ENCODE measurements at regions not wholly inside any gene's neighbourhood (a gene's known extent, or its start where the extent isn't known, plus 50 kb on each side); places are given as distances from the start of the nearest gene placed in this dataset.

DNA sequence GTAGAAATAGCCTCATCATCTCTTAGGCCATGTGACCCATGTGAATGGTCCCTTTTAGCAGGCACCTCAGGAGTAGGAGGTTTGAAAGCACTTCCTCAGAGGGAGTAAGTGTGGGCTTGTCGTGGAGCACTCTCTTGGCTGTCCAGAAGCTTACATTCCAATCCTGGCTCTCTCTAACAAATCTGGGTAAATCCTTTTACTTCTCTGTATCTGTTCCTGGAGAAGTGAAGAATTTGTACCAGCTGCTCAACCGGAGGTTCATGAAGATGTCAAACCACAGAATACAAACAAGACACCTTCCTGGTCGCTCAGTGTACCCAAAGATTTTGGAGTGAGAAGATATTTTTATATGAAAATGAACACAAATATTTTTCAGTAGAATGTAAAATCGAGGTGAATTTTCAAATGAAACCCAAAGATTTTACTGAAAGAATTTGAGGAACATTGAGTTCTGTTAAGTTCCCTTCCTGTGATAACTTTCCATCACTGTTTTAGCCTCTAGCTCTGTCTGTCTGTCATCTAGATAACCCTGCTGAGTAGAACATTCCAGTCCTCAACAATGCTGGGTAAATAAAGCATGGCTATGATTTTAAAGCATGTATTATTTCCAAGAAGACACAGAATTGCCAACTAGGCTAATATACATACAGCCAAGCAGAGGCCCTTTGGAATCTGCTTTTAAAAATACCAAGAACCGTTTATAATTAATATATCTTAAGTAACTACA is 263.9 kb upstream of the RGS6 start:
- no peak overlapping the region for H3K27ac ChIP-seq (ENCODE audit: insufficient read depth, low read depth, low read length)
- CTCF ChIA-PET, result interaction anchor here (1.7 to 2.0 kb wide), 2 partner anchors 9 to 52 kb away, joined by 5 to 7 read pairs; no protein-coding TSS in a partner anchor
- dilution Hi-C loops (cut with MboI; ENCODE audit: extremely low pct_ligation_motif_present, low sequenced_read_pairs), result no loop called here
- BruUV-seq (replicated peaks), result no TSS peak
- no peaks in the 10 kb centered on the region for H3K27me3 ChIP-seq (ENCODE audit: control insufficient read depth in 2 of 2, insufficient read depth in 2 of 2, low read length in 2 of 2)
- H3K36me3 ChIP-seq (ENCODE audit: control insufficient read depth in 2 of 2, extremely low read depth in 1 of 2, insufficient read depth in 2 of 2, low read length in 2 of 2), result peaks cover 0 to 3% of the 10 kb centered on the region in 2 experiments
- H3K79me2 ChIP-seq (ENCODE audit: control insufficient read depth, insufficient read depth, low read length), result no peaks in the 10 kb centered on the region
- POLR2A ChIA-PET, result no interaction called here
- H3K9me3 ChIP-seq (replicated peaks; ENCODE audit: control insufficient read depth, insufficient read depth, low read length), result no peaks in the 10 kb centered on the region
- no peak overlapping the region for H2AFZ ChIP-seq (ENCODE audit: low read depth, low read length)
- peaks cover 2% of the 10 kb centered on the region for H3K9me1 ChIP-seq (replicated peaks; ENCODE audit: control insufficient read depth, extremely low read depth, insufficient read depth, low read length)
- peaks cover 4% of the 10 kb centered on the region for H3K4me1 ChIP-seq (ENCODE audit: control insufficient read depth, extremely low read depth, insufficient read depth, low read length)
- DNase-seq (ENCODE audit: low read depth, low spot score) (no peak), FAIRE-seq (no peak)
- H4K20me1 ChIP-seq (replicated peaks; ENCODE audit: control insufficient read depth, extremely low read depth, insufficient read depth, low read length), result no peaks in the 10 kb centered on the region
- TF ChIP-seq MAX (IDR thresholded peaks at IDR 0.05; ENCODE audit: insufficient read depth, insufficient read length) (no peak), GATA2 (IDR thresholded peaks at IDR 0.05; ENCODE audit: insufficient read depth, insufficient read length, low read depth, low read length) (no peak), POLR2AphosphoS5 (IDR thresholded peaks at IDR 0.05; ENCODE audit: insufficient read depth, low read depth, low read length) (no peak), MYC (IDR thresholded peaks at IDR 0.05; ENCODE audit: low read depth, low read length) (no peak), CTCF (IDR thresholded peaks at IDR 0.05; ENCODE audit: extremely low read depth in 1 of 2, insufficient read depth in 1 of 2, low read depth in 1 of 2, low read length in 2 of 2) (no peak), FOS (IDR thresholded peaks at IDR 0.05; ENCODE audit: borderline replicate concordance, insufficient read depth, low read length) (no peak)
- intact Hi-C loops (cut with micrococcal nuclease), result no loop called here
- no peak overlapping the region for H3K9ac ChIP-seq (replicated peaks; ENCODE audit: extremely low read depth, insufficient read depth, low read length)
- H3K4me3 ChIP-seq (replicated peaks in 1 of 3; ENCODE audit: insufficient read depth in 1 of 3, low read depth in 1 of 3, low read length in 3 of 3), result no peak overlapping the region
- H3K4me2 ChIP-seq (ENCODE audit: insufficient read depth, low read length), result no peak overlapping the region
